Body of pancreas (tissue), 4 donors: ENCODE measurements at regions not wholly inside any gene's neighbourhood (a gene's known extent, or its start where the extent isn't known, plus 50 kb on each side); places are given as distances from the start of the nearest gene placed in this dataset.

Experiments
- ATAC-seq: fragments of 150-250 bp; one replicate; pipeline ENCODE4 v1.9.1; 2016
- DNase-seq, 4 donors: peaks; one replicate each; pipeline ENCODE4 v3.0.0-alpha.2; 2019
- H3K27ac ChIP-seq, 4 donors: fragments of 200-600 bp; sonication (generic); 1 replicate in 3 of 4; 2 replicates in 1 of 4; pipeline versions ENCODE4 v1.5.1 to v1.6.1; 2016 to 2019; ENCODE audit warnings: mild to moderate bottlenecking in 1 of 4, mixed read lengths in 1 of 4, moderate library complexity in 1 of 4
- H3K27me3 ChIP-seq, 2 donors: fragments of 200-600 bp; sonication (generic); one replicate each; pipeline ENCODE4 v1.6.0; 2016; ENCODE audit warnings: mild to moderate bottlenecking in 1 of 2
- H3K36me3 ChIP-seq, 2 donors: fragments of 200-600 bp; sonication (generic); replicated peaks in 1 of 2; 2 replicates each; pipeline ENCODE4 v1.5.1; 2016; ENCODE audit warnings: low read depth in 2 of 2; ENCODE audit not compliant: insufficient read depth in 1 of 2
- H3K4me1 ChIP-seq: fragments of 200-600 bp; sonication (generic); one replicate; pipeline ENCODE4 v1.6.0; 2016
- H3K4me3 ChIP-seq, 2 donors: fragments of 200-600 bp; sonication (generic); 1 replicate in 1 of 2; 2 replicates in 1 of 2; pipeline ENCODE4 v1.5.1; 2016 to 2019
- H3K9me3 ChIP-seq, 3 donors: fragments of 200-600 bp; sonication (generic); 1 replicate in 2 of 3; 2 replicates in 1 of 3; pipeline ENCODE4 v1.5.1; 2016
- CTCF ChIP-seq, 7 experiments: fragments of 450-650 bp in 4 of 7; fragments of 200-600 bp in 3 of 7; sonication (generic) in 3 of 7; IDR thresholded peaks; one replicate each; pipeline ENCODE4 v1.5.1; 2016 to 2019; ENCODE audit warnings: antibody characterized with exemption in 7 of 7
- POLR2A ChIP-seq, 3 donors: fragments of 450-650 bp; IDR thresholded peaks; one replicate each; pipeline ENCODE4 v1.6.1; 2016; ENCODE audit warnings: antibody characterized with exemption in 3 of 3, mild to moderate bottlenecking in 2 of 3
- WGBS, 2 donors: methylation state at CpG; one replicate each; pipeline ENCODE4 v1.1.5; 2017; 5-methylcytosine and 5-hydroxymethylcytosine counted together
- intact Hi-C: fragments of 100-400 bp; cut with DNase I; formaldehyde crosslinking; loops from one replicate; pipeline ENCODE4 v1.15.1; 2023

GRCh38 chr5:73284220-73284795, 111.3 kb downstream of the TMEM174 start:
- WGBS, 2 donors: 67 to 77% methylated on average over 5 to 7 of the region's 7 CpGs
- Histone ChIP-seq H3K27ac (no peak overlapping the region), H3K27me3 (no peaks in the 10 kb centered on the region), H3K36me3 (no peaks in the 10 kb centered on the region), H3K4me3 (no peak overlapping the region), H3K9me3 (no peaks in the 10 kb centered on the region), H3K4me1 (peaks cover 30% of the 10 kb centered on the region)
- intact Hi-C loops: no loop called here
- DNase-seq: no peak
- TF ChIP-seq POLR2A (IDR thresholded peaks at IDR 0.05) (no peak), CTCF (IDR thresholded peaks at IDR 0.05) (no peak)
- ATAC-seq: no peak

GRCh38 chr5:73282923-73283322, 109.9 kb downstream of the TMEM174 start:
- no peaks in the 10 kb centered on the region for H3K36me3 ChIP-seq
- DNase-seq: peak in 3 of 4 donors; percentile 38 to 69 (median 66)
- intact Hi-C loops: no loop called here
- no peak overlapping the region for H3K4me3 ChIP-seq
- no peaks in the 10 kb centered on the region for H3K9me3 ChIP-seq
- ATAC-seq: no peak
- no peak for TF ChIP-seq POLR2A (IDR thresholded peaks at IDR 0.05)
- no peak for TF ChIP-seq CTCF (IDR thresholded peaks at IDR 0.05)
- peaks cover 40% of the 10 kb centered on the region for H3K4me1 ChIP-seq
- H3K27me3 ChIP-seq: no peaks in the 10 kb centered on the region
- no peak overlapping the region for H3K27ac ChIP-seq

GRCh38 chr5:73282383-73282782, 109.4 kb downstream of the TMEM174 start:
- Histone ChIP-seq H3K4me1 (peaks cover 40% of the 10 kb centered on the region), H3K27me3 (no peaks in the 10 kb centered on the region), H3K27ac (no peak overlapping the region), H3K36me3 (no peaks in the 10 kb centered on the region), H3K4me3 (no peak overlapping the region), H3K9me3 (no peaks in the 10 kb centered on the region)
- intact Hi-C loops: no loop called here
- TF ChIP-seq CTCF (IDR thresholded peaks at IDR 0.05) (no peak), POLR2A (IDR thresholded peaks at IDR 0.05) (no peak)
- ATAC-seq (no peak), DNase-seq (no peak)
- WGBS, 2 donors: 59 to 61% methylated on average over 6 to 7 of the region's 7 CpGs

- no peaks in the 10 kb centered on the region for H3K36me3 ChIP-seq
- intact Hi-C loops: no loop called here
- DNase-seq (peak; percentile 71 to 93 (median 86)), ATAC-seq (peak; percentile 74)
- no peaks in the 10 kb centered on the region for H3K9me3 ChIP-seq
- no peak overlapping the region for H3K4me3 ChIP-seq
- TF ChIP-seq POLR2A (IDR thresholded peaks at IDR 0.05) (no peak), CTCF (IDR thresholded peaks at IDR 0.05) (no peak)
- H3K27me3 ChIP-seq: no peaks in the 10 kb centered on the region
- H3K4me1 ChIP-seq: peaks cover 40% of the 10 kb centered on the region
- 47 to 55% methylated on average over 20 of the region's 20 CpGs for WGBS, 2 donors
- H3K27ac ChIP-seq: peak overlapping the region; percentile 36 to 83 (median 52)
Measured at GRCh38 chr5:73280821-73281746, 108.1 kb downstream of the TMEM174 start.
